Urinary bladder (tissue), 3 donors: ENCODE measurements at regions not wholly inside any gene's neighbourhood (a gene's known extent, or its start where the extent isn't known, plus 50 kb on each side); places are given as distances from the start of the nearest gene placed in this dataset.

Source experiments
- DNase-seq: peaks from one replicate; pipeline ENCODE4 v3.0.0-alpha.2; 2015; ENCODE audit errors: extremely low spot score
- H3K27ac ChIP-seq: one replicate; pipeline ENCODE4 v1.5.1; 2013; ENCODE audit warnings: low read depth, mild to moderate bottlenecking, moderate library complexity
- H3K36me3 ChIP-seq: one replicate; pipeline ENCODE4 v1.6.1; 2013; ENCODE audit warnings: mild to moderate bottlenecking, moderate library complexity; ENCODE audit not compliant: insufficient read depth
- H3K4me1 ChIP-seq: one replicate; pipeline ENCODE4 v1.6.1; 2013; ENCODE audit warnings: mild to moderate bottlenecking, moderate library complexity; ENCODE audit not compliant: insufficient read depth
- H3K4me3 ChIP-seq: one replicate; pipeline ENCODE4 v1.5.1; 2013; ENCODE audit warnings: low read depth, low read length
- WGBS: extraction: QIAGEN DNeasy Blood & Tissue Kit; methylation state at CpG from one replicate; pipeline ENCODE4 v1.1.7; 2013; 5-methylcytosine and 5-hydroxymethylcytosine counted together
- donor health status: healthy with polysubstance abuse.
- donor health status: healthy.

- Histone ChIP-seq H3K27ac (no peak overlapping the region), H3K36me3 (no peaks in the 10 kb centered on the region), H3K4me3 (no peak overlapping the region), H3K4me1 (no peaks in the 10 kb centered on the region)
- no peak for DNase-seq
- 79% methylated on average over 5 of the region's 5 CpGs for WGBS
Measured at GRCh38 chr6:43976706-43977403, 150.4 kb downstream of the MRPL14 start.

- DNase-seq: no peak
- Histone ChIP-seq H3K4me3 (no peak overlapping the region), H3K36me3 (no peaks in the 10 kb centered on the region), H3K4me1 (no peaks in the 10 kb centered on the region), H3K27ac (no peak overlapping the region)
- WGBS: 76% methylated on average over 3 of the region's 3 CpGs
Measured at GRCh38 chr6:43974643-43975230, 152.5 kb downstream of the MRPL14 start.

- no peak overlapping the region for H3K4me3 ChIP-seq
- no peaks in the 10 kb centered on the region for H3K36me3 ChIP-seq
- no peaks in the 10 kb centered on the region for H3K4me1 ChIP-seq
- no peak for DNase-seq
- 57% methylated on average over 4 of the region's 4 CpGs for WGBS
- no peak overlapping the region for H3K27ac ChIP-seq
Measured at GRCh38 chr6:43973357-43973756, 153.9 kb downstream of the MRPL14 start.

DNA sequence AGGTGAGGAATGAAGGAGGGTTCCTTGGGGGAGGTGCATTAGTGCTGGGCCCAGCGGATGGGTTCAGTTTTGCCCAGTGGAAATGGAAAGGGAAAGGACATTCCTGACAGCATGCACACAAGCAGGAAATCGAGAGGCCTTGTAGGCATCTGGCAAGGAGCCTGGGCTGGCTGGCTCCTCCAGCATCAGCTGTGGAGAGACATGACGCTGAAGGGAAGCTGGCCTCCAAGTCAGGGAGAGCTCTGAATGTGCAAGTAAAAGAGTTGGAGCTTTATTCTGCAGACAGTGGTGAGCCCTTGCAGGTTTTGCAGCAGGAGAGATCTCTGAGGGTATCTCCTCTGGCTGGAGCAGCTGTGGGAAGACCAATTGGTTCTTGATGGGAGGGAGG, 154.3 kb downstream of the MRPL14 start:
- H3K36me3 ChIP-seq: no peaks in the 10 kb centered on the region
- H3K27ac ChIP-seq: no peak overlapping the region
- no peaks in the 10 kb centered on the region for H3K4me1 ChIP-seq
- WGBS: 21% methylated on average over 3 of the region's 3 CpGs
- H3K4me3 ChIP-seq: no peak overlapping the region
- no peak for DNase-seq

DNA sequence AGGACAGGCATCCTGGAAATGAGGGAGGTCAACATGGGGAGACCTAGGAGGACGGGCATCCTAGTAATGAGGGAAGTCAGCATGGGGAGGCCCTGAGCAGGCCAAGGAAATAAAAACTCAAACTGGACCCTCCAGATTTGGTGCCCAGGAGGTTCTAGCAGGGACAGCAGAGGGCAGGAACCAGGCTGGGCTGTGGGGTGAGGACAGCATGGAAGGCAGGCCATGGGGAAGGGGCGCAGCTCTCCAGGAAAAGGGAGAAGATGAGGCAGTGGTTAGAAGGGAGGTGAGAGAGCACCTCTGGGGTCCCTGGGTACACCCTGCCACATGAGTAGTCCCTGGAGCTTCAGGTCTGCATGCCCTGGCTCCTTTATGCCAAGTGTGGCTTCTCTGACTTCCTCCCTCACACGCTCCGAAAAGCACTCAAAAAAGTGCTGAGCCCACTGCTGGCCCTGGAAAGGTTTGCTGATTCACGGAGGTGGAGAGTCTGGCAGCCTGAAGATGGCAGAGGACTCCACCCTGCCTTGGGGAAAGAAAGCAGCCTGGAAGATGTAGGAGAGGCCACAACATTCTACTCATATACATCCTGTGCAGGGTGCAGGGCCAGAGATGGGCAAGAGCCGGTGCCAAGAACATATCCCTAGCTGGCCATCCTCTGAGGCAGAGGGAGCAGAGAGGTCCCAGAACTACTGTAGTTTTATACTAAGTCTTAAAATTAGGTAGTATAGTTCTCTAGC, 154.9 kb downstream of the MRPL14 start:
- H3K4me1 ChIP-seq: no peaks in the 10 kb centered on the region
- no peak for DNase-seq
- no peaks in the 10 kb centered on the region for H3K36me3 ChIP-seq
- 51% methylated on average over 6 of the region's 6 CpGs for WGBS
- no peak overlapping the region for H3K4me3 ChIP-seq
- H3K27ac ChIP-seq: no peak overlapping the region

- DNase-seq: no peak
- no peaks in the 10 kb centered on the region for H3K36me3 ChIP-seq
- H3K4me1 ChIP-seq: no peaks in the 10 kb centered on the region
- H3K27ac ChIP-seq: no peak overlapping the region
- WGBS: 89% methylated on average over 2 of the region's 2 CpGs
- H3K4me3 ChIP-seq: no peak overlapping the region
Measured at GRCh38 chr6:43971776-43972126, 155.5 kb downstream of the MRPL14 start.

DNA sequence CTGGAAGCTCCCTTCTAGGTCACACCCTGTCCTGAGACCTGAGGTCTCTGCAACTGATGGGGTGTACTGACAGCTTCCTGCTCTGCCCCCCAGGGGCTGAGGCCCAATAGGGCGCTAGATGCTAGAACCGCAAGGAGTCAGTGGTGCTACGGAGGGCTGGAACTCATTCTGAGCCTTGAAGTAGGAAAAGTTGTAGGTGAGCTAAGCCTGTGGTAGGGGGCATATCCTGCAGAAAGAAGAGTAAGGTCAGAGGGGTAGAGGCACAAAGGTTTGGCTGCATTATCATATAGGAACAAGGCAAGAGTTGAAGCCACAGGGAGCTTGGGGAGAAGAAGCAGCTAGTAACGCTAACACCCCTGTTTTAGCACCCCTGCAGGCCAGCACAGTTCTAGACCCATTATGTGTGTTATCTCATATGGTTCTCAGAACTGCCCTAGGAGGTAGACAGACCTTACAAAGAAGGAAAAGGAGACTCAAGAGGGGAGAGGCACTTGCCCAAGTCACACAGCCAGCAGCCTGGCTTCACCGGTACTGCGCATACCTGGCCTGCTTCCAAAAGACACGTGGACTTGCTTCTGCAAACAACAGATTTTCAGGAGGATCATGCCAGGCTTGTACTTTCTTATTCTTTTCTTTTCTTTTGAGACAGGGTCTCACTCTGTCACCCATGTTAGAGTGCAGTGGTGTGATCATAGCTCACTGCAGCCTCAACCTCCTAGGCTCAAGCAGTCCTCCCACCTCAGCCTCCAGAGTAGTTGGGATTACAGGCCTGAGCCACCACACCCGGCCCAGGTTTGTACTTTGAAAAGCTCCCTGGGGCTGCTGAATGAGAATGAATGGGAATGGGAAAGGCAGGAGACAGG, 156.1 kb downstream of the MRPL14 start:
- DNase-seq: no peak
- WGBS: 67% methylated on average over 8 of the region's 8 CpGs
- Histone ChIP-seq H3K27ac (no peak overlapping the region), H3K4me1 (no peaks in the 10 kb centered on the region), H3K36me3 (no peaks in the 10 kb centered on the region), H3K4me3 (no peak overlapping the region)

GRCh38 chr6:43970068-43970912, 157.0 kb downstream of the MRPL14 start:
- H3K36me3 ChIP-seq: no peaks in the 10 kb centered on the region
- DNase-seq: no peak
- 80% methylated on average over 3 of the region's 3 CpGs for WGBS
- H3K27ac ChIP-seq: no peak overlapping the region
- no peaks in the 10 kb centered on the region for H3K4me1 ChIP-seq
- H3K4me3 ChIP-seq: no peak overlapping the region

DNA sequence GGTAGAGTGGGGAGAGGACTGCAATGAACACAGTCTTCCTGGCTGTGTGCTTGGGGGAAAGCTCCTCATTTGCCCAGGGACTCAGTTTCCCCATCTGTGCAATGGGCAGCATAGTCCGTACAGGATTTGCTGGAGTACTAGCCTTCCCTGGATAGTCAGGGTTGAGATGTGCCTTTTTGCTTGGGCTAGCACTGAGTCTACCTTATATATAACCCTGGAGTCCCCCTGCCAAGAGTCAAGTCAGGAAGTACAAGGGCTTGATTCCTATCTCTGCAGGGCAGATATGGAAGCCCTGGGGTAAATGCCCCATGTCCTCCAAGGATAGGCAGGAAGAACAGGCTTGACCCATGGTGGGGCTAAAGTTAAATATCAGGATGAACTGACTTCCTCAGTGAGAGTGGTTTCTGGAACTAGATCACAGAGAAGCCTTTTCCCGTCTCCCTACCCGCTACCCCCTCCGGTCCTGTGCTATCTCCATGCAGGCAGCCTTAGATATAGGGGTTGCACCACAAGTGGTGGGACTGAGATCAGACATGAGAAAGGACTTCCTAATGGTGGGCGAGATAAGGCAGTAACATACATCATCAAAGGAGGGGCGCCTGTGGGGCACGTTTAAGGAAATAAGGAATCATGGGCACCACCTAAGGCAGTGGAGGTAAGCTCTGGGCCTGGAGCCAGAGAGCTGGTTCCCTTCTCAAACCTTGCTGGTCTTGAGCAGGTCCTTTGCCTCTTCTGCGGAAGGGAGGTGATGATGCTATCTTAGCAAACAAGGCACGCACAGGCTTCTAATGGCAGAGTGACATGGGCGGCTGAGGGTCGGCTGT, 157.9 kb downstream of the MRPL14 start:
- Histone ChIP-seq H3K4me1 (no peaks in the 10 kb centered on the region), H3K4me3 (no peak overlapping the region), H3K36me3 (no peaks in the 10 kb centered on the region), H3K27ac (no peak overlapping the region)
- WGBS: 86% methylated on average over 11 of the region's 11 CpGs
- no peak for DNase-seq

GRCh38 chr6:43968110-43968965, 158.9 kb downstream of the MRPL14 start:
- no peak for DNase-seq
- Histone ChIP-seq H3K4me1 (no peaks in the 10 kb centered on the region), H3K27ac (no peak overlapping the region), H3K36me3 (no peaks in the 10 kb centered on the region), H3K4me3 (no peak overlapping the region)
- 87% methylated on average over 12 of the region's 12 CpGs for WGBS

- no peak for DNase-seq
- WGBS: 92% methylated on average over 3 of the region's 3 CpGs
- Histone ChIP-seq H3K36me3 (no peaks in the 10 kb centered on the region), H3K4me1 (no peaks in the 10 kb centered on the region), H3K4me3 (no peak overlapping the region), H3K27ac (no peak overlapping the region)
Measured at GRCh38 chr6:43967719-43968091, 159.5 kb downstream of the MRPL14 start.
